ENCODE measurements at regions not wholly inside any gene's neighbourhood (a gene's known extent, or its start where the extent isn't known, plus 50 kb on each side); places are given as distances from the start of the nearest gene placed in this dataset.

GRCh38 chr2:129779783-129780182, 199.7 kb upstream of the RAB6C start:
- H3K4me3 ChIP-seq (ENCODE audit: low read depth, low read length) = no peak overlapping the region
- no peak for TF ChIP-seq CTCF (IDR thresholded peaks at IDR 0.05; ENCODE audit: control insufficient read depth, extremely low read depth, insufficient read depth)
- no peak for DNase-seq (ENCODE audit: low read depth)

- no peak for TF ChIP-seq CTCF (IDR thresholded peaks at IDR 0.05; ENCODE audit: control insufficient read depth, extremely low read depth, insufficient read depth)
- H3K4me3 ChIP-seq (ENCODE audit: low read depth, low read length) = no peak overlapping the region
- no peak for DNase-seq (ENCODE audit: low read depth)
Measured at GRCh38 chr2:129780316-129781270, 198.9 kb upstream of the RAB6C start.

- TF ChIP-seq CTCF (IDR thresholded peaks at IDR 0.05; ENCODE audit: control insufficient read depth, extremely low read depth, insufficient read depth) = no peak
- DNase-seq (ENCODE audit: low read depth) = no peak
- H3K4me3 ChIP-seq (ENCODE audit: low read depth, low read length) = no peak overlapping the region
Measured at GRCh38 chr2:129781749-129782632, 197.5 kb upstream of the RAB6C start.

- H3K4me3 ChIP-seq (ENCODE audit: low read depth, low read length) = no peak overlapping the region
- no peak for TF ChIP-seq CTCF (IDR thresholded peaks at IDR 0.05; ENCODE audit: control insufficient read depth, extremely low read depth, insufficient read depth)
- DNase-seq (ENCODE audit: low read depth) = no peak
Measured at GRCh38 chr2:129782633-129782990, 196.9 kb upstream of the RAB6C start.

- H3K4me3 ChIP-seq (ENCODE audit: low read depth, low read length) = no peak overlapping the region
- DNase-seq (ENCODE audit: low read depth) = no peak
- TF ChIP-seq CTCF (IDR thresholded peaks at IDR 0.05; ENCODE audit: control insufficient read depth, extremely low read depth, insufficient read depth) = no peak
Measured at GRCh38 chr2:129784486-129784885, 195.0 kb upstream of the RAB6C start.

GRCh38 chr2:129791712-129792111, 187.8 kb upstream of the RAB6C start:
- TF ChIP-seq CTCF (IDR thresholded peaks at IDR 0.05; ENCODE audit: control insufficient read depth, extremely low read depth, insufficient read depth) = no peak
- DNase-seq (ENCODE audit: low read depth) = no peak
- no peak overlapping the region for H3K4me3 ChIP-seq (ENCODE audit: low read depth, low read length)

All from LNCaP clone FGC (cell line).